Right lung (tissue), 2 donors: ENCODE measurements at regions not wholly inside any gene's neighbourhood (a gene's known extent, or its start where the extent isn't known, plus 50 kb on each side); places are given as distances from the start of the nearest gene placed in this dataset.
A peak's percentile ranks its signal among the peaks of the same experiment; 100 is the strongest.

Experiments
- DNase-seq, 2 donors: peaks; one replicate each; pipeline ENCODE4 v3.0.0-alpha.2; 2013

GRCh38 chr18:75677696-75678455 lies 250.4 kb upstream of the SMIM21 start:
- no peak for DNase-seq

DNA sequence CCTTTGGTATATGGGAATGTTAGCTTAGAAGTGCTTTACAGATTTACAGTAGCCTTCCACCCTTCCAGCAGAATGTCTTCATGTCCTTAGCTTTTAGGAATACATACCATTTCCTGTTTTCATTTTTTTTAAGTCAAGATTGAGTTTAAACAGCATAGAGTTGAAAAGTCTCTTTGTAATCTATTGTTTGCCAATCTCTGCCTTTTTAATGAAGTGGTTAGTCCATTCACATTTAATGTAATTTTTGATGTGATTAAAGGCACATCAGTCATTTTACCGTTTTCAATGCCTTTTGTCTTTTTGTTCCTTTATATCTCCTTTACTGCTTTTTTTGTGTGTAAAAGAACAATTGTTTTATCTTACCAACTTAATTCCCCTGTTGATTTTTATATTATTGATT lies 233.4 kb upstream of the SMIM21 start:
- DNase-seq, result no peak

- no peak for DNase-seq
These were observed 232.1 kb upstream of the SMIM21 start for GRCh38 chr18:75659535-75660023.

DNA sequence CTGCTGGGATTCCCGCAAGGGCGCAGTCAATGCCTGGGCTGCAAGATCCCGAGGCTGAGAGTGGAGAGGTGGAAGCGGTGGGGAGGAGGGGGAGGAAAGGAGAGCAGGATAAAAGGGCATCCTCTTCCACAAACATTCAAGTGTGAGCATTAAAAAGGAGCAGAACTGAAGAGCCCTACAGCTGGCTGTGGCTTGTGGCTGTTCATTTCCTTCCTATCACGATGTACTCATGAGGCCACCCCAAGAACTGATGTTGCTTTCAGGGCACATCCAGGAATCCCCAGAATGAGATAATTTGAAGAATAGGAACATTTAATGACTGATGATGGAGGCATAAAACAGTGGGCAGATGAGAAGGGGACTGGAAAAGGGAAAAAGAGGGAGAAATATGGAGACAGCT lies 230.8 kb upstream of the SMIM21 start:
- no peak for DNase-seq

DNA sequence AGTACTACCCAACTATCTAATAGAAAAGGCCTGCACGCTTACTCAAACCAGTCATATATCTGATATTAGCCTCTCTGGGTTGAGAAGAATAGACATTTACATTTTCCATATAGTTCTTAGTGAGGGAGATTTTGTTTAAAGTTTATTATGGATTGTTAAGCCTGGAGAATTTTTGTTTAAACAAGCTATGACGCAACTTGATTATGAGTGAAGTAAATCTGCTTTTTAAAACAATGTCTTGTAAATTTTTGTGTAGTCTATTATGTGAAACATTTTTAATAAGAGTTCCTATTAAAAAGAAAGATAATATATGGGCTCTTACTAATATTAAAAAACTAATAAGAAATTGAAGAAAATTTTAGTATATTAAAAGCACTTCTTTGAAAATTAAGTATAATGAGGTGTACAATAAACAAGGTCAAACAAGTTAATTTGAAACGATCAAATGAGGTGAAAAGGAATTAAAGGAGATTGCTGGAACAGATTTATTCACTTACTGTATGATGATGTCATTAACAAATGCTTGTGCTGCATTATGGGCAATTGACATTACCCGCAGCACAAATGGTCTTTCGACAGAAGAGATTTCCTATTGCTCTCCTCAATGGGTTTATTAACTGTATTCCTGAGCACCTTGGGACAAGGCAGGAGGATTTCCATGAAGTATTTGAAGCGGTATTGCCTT lies 229.2 kb upstream of the SMIM21 start:
- peak in 1 of 2 donors; percentile 59 for DNase-seq

DNA sequence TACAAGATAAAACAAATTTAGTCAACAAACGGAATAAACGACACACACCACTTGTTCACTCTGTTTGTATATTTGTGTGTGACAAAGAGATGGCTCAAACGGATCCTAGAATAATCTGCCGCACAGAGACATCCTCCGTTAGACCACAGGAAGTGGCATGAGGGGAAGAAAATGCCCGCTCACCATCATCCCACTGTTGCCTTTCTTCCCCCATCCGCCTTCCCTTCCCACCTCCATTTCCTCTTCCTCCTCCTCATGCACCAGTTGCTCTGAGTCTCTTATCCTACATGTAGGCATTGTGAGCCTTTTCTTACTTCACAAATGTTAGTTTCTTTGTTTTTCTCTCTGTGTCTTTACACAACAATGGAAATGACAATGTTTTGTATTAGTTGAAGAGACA lies 228.5 kb upstream of the SMIM21 start:
- no peak for DNase-seq

GRCh38 chr18:75654851-75655751 lies 227.6 kb upstream of the SMIM21 start:
- peak; percentile 83 to 87 for DNase-seq

DNA sequence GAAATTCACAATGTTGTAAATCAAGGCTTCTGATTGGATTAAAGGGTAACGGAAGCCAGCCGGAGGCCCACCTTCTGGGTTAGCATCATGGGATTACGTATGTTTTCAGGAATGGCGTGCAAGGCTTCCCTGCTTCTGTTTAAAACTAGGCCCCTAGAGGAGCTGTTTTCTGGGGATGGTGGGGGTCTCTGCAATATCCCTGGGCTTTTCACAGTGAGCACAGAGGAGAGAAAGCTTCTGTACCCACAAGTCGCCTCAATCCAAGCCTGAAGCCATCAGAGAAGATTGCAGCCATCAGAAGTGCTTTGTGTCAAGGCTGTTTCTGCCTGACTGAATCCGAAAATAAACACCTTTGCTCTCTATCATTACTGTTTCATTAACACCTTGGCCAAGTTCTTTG lies 226.9 kb upstream of the SMIM21 start:
- no peak for DNase-seq

GRCh38 chr18:75652528-75652927 lies 225.0 kb upstream of the SMIM21 start:
- DNase-seq, result no peak

DNA sequence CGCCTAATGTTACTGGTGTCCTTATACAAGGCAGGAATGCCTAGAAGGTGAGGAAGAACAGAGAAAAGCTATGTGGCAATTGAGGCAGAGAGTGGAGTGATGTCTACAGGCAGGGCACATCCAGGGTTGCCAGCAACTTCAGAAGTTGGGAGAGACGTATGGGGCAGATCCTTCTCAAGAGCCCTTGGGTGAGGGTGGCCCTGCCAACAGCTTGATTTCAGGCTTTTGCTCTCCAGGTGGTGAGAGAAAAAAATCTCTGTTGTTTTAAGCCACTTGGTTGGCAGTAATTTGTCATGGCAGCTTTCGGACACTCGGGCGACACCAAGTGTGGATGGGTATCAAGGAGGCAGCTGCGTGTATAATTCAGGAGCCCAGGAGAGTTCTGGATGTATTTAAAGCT lies 217.4 kb upstream of the SMIM21 start:
- no peak for DNase-seq

GRCh38 chr18:75643083-75643482 lies 215.6 kb upstream of the SMIM21 start:
- no peak for DNase-seq

DNA sequence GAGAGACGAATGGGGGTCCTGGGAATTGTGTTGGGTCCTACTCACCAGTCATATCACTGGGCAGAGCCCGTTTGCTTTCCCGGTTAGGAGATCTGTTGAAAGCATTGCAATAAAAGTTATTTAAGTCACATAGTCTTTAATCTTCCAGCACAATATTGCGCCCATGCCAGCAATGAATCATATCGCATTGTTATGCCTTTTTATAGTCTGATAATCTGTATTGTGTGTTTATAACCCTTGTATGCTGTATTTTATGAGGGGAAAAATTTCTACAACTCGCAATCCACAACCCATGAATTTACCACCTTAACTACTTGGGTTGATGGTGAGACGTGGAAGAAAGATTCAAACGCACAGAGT lies 211.9 kb upstream of the SMIM21 start:
- DNase-seq, result peak in 1 of 2 donors; percentile 10

- DNase-seq, result peak; percentile 78 to 81
These were observed 211.4 kb upstream of the SMIM21 start for GRCh38 chr18:75638776-75639471.

GRCh38 chr18:75638223-75638775 lies 210.8 kb upstream of the SMIM21 start:
- DNase-seq, result no peak

DNA sequence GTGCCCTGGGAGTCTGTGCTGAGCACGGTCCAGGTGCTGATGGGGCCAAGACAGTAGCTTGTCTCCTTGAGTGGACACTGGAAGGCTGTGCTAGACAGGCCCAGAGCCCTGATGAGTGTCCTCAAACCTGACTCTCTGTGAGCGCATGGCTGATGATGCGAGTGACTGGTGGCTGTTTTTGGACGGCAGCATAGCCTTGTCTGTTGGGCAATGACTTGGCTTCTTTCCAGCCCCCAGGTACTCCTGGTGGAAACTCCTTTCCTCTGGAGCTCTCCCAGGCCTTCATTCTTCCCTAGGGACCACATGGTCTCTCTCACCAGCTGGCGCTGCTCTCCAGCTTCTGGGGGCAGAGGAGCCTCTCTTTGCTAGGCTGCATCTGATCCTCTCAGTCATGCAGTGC lies 207.6 kb upstream of the SMIM21 start:
- no peak for DNase-seq

- DNase-seq, result no peak
These were observed 198.5 kb upstream of the SMIM21 start for GRCh38 chr18:75625966-75626365.

- DNase-seq, result no peak
These were observed 197.4 kb upstream of the SMIM21 start for GRCh38 chr18:75624869-75625268.

DNA sequence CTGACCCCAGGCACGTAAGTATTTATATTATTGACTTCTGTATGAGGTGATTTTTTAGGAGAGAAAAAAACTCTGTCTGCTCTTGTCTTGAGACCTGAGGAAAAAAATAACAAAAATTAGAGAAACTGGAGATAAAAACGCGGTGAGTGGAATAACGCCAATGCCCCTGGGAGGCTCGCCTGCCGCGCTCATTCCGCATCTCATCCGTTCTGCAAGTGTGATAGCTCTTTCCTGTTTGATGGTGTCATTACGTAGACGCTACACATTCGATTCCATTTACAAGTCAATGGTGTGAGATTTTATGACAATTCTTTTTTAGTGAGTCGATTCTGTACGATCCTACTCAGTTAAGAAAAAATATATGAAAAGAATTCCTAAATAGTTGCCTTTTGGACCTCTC lies 194.3 kb upstream of the SMIM21 start:
- DNase-seq, result no peak

GRCh38 chr18:75618146-75618545 lies 190.6 kb upstream of the SMIM21 start:
- no peak for DNase-seq

GRCh38 chr18:75612456-75612855 lies 185.0 kb upstream of the SMIM21 start:
- DNase-seq, result peak; percentile 15

DNA sequence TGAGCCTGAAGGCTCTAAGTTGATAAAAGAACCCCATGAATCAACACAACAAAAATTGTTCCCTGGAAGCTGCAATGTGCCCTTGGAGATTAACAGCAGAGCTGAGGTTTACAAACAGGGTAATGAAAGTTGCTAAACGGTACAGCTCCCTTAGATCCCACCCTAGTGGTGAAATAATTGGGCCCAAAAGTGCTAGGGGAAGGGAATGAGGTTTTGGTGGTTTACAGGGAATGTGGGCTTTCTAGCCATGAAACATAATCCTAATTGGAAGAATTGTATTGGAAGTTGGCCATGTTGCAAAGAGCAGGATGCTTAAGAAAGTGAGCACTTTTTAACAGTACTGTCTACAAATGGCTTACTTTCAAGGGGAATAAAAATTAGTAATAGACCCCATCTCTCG lies 180.2 kb upstream of the SMIM21 start:
- DNase-seq, result no peak
